Sigmoid colon (tissue), 6 donors: ENCODE measurements at regions not wholly inside any gene's neighbourhood (a gene's known extent, or its start where the extent isn't known, plus 50 kb on each side); places are given as distances from the start of the nearest gene placed in this dataset.
"Not testable (repeated sequence)": the region's sequence is repeated elsewhere in the genome, so short reads cannot be mapped to it uniquely, and the experiment has no call there.

Experiments
- DNase-seq: peaks from one replicate; pipeline ENCODE4 v3.0.0-alpha.2; 2019
- H3K27ac ChIP-seq, 4 donors: fragments of 200-600 bp; sonication (generic); one replicate each; pipeline ENCODE4 v1.5.1; 2016 to 2019; ENCODE audit warnings: mild to moderate bottlenecking in 1 of 4
- H3K27me3 ChIP-seq, 3 donors: fragments of 200-600 bp; sonication (generic); one replicate each; pipeline ENCODE4 v1.5.1; 2019; ENCODE audit warnings: mild to moderate bottlenecking in 1 of 3
- H3K36me3 ChIP-seq, 4 donors: fragments of 200-600 bp; sonication (generic); one replicate each; pipeline ENCODE4 v1.5.1; 2016 to 2019
- H3K4me1 ChIP-seq, 4 donors: fragments of 200-600 bp; sonication (generic); one replicate each; pipeline ENCODE4 v1.5.1; 2017 to 2019
- H3K4me3 ChIP-seq, 4 donors: fragments of 200-600 bp; sonication (generic); one replicate each; pipeline ENCODE4 v1.5.1; 2017 to 2019; ENCODE audit warnings: mild to moderate bottlenecking in 2 of 4, moderate library complexity in 1 of 4
- H3K9me3 ChIP-seq, 4 donors: fragments of 200-600 bp in 3 of 4; sonication (generic) in 3 of 4; one replicate each; pipeline versions ENCODE4 v1.5.1 to v1.6.1; 2013 to 2019
- EP300 ChIP-seq, 4 donors: sonication (generic); formaldehyde crosslinking; IDR thresholded peaks; one replicate each; pipeline ENCODE4 v1.6.1; 2017; ENCODE audit warnings: antibody characterized with exemption in 4 of 4
- POLR2A ChIP-seq, 2 donors: fragments of 450-650 bp; IDR thresholded peaks; one replicate each; pipeline ENCODE4 v1.6.1; 2016; ENCODE audit warnings: antibody characterized with exemption in 2 of 2, mild to moderate bottlenecking in 2 of 2, moderate library complexity in 2 of 2
- POLR2AphosphoS5 ChIP-seq, 4 donors: sonication (generic); formaldehyde crosslinking; IDR thresholded peaks; one replicate each; pipeline ENCODE4 v1.6.1; 2017; ENCODE audit warnings: antibody characterized with exemption in 4 of 4
- WGBS, 2 donors: extraction: QIAGEN DNeasy Blood & Tissue Kit; methylation state at CpG; one replicate each; pipeline ENCODE4 v1.1.7; 2013; 5-methylcytosine and 5-hydroxymethylcytosine counted together
- intact Hi-C: fragments of 100-400 bp; cut with DNase I; formaldehyde crosslinking; loops from one replicate; pipeline ENCODE4 v1.15.1; 2023
- TF ChIP-seq, protein P1 (sequence below), 4 experiments: fragments of 450-650 bp in 3 of 4; fragments of 200-600 bp in 1 of 4; IDR thresholded peaks; one replicate each; pipeline ENCODE4 v1.5.1; 2016 to 2019; ENCODE audit warnings: antibody characterized with exemption in 4 of 4, mild to moderate bottlenecking in 3 of 4, moderate library complexity in 2 of 4
- donor health status: healthy with polysubstance abuse.
- donor health status: healthy.

DNA sequence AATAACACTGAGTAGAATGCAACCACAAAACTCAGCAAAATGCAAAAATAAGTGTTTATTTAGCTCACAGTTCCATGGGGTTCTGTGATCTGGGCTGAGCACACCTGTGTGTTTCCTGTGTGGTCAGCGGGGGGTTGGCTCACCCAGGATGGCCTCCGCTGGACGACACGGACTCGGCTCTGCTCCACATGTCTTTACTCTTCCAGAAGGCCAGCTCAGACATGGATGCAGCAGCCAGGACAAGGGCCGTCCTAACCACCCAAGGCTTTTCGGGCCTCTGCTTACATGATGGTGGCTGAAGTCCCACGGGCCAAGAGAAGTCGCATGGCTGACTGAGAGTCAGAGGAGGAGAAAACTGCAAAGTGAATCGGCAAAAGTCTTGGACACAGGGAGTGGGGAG lies 153.5 kb upstream of the IRS2 start:
- intact Hi-C loops = loop anchor here (5.0 kb wide), 1 partner anchor 167 kb away; no protein-coding TSS in a partner anchor
- 88 to 94% methylated on average over 10 of the region's 10 CpGs for WGBS, 2 donors
- Histone ChIP-seq H3K36me3 (no peaks in the 10 kb centered on the region), H3K27me3 (no peaks in the 10 kb centered on the region), H3K4me1 (peaks cover 0 to 11% (median 0%) of the 10 kb centered on the region in 4 donors), H3K4me3 (no peak overlapping the region), H3K27ac (no peak overlapping the region), H3K9me3 (no peaks in the 10 kb centered on the region)
- no peak for TF ChIP-seq POLR2A (IDR thresholded peaks at IDR 0.05)
- TF ChIP-seq POLR2AphosphoS5 (IDR thresholded peaks at IDR 0.05) = no peak
- TF ChIP-seq, protein P1, sequence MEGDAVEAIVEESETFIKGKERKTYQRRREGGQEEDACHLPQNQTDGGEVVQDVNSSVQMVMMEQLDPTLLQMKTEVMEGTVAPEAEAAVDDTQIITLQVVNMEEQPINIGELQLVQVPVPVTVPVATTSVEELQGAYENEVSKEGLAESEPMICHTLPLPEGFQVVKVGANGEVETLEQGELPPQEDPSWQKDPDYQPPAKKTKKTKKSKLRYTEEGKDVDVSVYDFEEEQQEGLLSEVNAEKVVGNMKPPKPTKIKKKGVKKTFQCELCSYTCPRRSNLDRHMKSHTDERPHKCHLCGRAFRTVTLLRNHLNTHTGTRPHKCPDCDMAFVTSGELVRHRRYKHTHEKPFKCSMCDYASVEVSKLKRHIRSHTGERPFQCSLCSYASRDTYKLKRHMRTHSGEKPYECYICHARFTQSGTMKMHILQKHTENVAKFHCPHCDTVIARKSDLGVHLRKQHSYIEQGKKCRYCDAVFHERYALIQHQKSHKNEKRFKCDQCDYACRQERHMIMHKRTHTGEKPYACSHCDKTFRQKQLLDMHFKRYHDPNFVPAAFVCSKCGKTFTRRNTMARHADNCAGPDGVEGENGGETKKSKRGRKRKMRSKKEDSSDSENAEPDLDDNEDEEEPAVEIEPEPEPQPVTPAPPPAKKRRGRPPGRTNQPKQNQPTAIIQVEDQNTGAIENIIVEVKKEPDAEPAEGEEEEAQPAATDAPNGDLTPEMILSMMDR (IDR thresholded peaks at IDR 0.05) = no peak
- no peak for TF ChIP-seq EP300 (IDR thresholded peaks at IDR 0.05)
- no peak for DNase-seq

DNA sequence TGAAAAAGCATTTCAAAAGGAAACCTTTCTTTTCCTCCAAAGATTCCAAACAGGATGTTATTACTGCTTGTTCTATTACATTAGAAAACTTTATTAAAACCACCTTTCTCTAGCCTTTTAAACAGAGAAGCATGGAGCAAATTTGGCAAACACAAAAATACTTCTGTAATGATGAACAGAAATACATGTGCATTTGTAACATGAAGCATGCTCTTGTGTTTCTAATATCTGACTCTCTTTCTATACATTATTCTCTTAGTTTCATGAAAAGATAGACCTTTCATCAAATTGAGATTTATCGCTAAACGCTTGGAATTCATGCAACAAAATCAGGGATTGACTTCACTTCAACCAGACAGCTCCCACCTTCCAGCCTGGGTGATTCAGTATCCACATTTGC lies 152.8 kb upstream of the IRS2 start:
- WGBS, 2 donors = 97 to 98% methylated on average over 2 of the region's 2 CpGs

DNA sequence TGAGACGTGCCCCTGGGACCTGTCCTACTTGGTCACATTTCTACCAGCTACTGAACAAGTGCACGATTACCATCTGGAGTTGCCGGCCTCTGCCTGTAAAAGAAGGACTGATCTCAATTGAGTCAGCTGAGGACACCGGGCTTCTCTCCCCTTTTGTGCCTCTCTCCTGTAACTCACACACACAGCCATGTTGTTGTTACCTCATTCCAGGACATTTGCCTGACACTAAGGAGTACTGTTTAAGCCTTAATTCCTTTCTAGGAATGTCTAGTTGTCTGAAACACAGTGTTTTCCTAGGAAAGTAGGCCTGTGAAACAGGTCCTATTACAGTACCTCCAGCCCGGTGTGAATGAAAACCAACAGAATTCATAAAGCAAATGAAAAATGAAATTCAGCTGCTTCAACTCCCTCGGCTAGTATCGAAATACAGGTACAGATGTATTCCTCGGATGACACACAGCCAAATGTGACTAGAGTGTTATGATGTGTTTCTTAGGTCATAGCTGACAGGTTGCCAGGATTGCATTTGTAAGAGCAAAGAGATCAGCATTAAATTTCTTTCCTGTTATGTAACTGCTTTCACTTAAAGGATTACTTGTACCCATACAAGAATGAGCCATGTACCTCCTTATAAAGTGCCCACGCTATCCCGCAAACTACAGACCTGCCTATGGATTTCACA lies 152.0 kb upstream of the IRS2 start:
- H3K36me3 ChIP-seq = no peaks in the 10 kb centered on the region
- no peaks in the 10 kb centered on the region for H3K9me3 ChIP-seq
- DNase-seq = no peak
- no peak overlapping the region for H3K4me3 ChIP-seq
- H3K27me3 ChIP-seq = no peaks in the 10 kb centered on the region
- intact Hi-C loops = loop anchor here (5.0 kb wide), 1 partner anchor 169 kb away; no protein-coding TSS in a partner anchor
- H3K4me1 ChIP-seq = peaks cover 0 to 11% (median 0%) of the 10 kb centered on the region in 4 donors
- TF ChIP-seq POLR2A (IDR thresholded peaks at IDR 0.05) (no peak), POLR2AphosphoS5 (IDR thresholded peaks at IDR 0.05) (no peak), EP300 (IDR thresholded peaks at IDR 0.05) (no peak)
- peak overlapping the region in 3 of 4 donors; percentile 35 to 38 (median 36) for H3K27ac ChIP-seq
- 92 to 93% methylated on average over 10 of the region's 10 CpGs for WGBS, 2 donors

More for the DNA sequence above, 152.8 kb upstream of the IRS2 start:
- intact Hi-C loops = loop anchor here (5.0 kb wide), 1 partner anchor 168 kb away; no protein-coding TSS in a partner anchor
- TF ChIP-seq, protein P1 (IDR thresholded peaks at IDR 0.05) = no peak
- TF ChIP-seq POLR2A (IDR thresholded peaks at IDR 0.05) = no peak
- no peak for TF ChIP-seq POLR2AphosphoS5 (IDR thresholded peaks at IDR 0.05)
- no peak for TF ChIP-seq EP300 (IDR thresholded peaks at IDR 0.05)
- Histone ChIP-seq H3K9me3 (no peaks in the 10 kb centered on the region), H3K4me1 (peaks cover 0 to 11% (median 0%) of the 10 kb centered on the region in 4 donors), H3K27ac (peak overlapping the region in 3 of 4 donors; percentile 35 to 38 (median 36)), H3K36me3 (no peaks in the 10 kb centered on the region), H3K27me3 (no peaks in the 10 kb centered on the region), H3K4me3 (no peak overlapping the region)
- no peak for DNase-seq

GRCh38 chr13:109934520-109934919 lies 148.1 kb upstream of the IRS2 start:
- peaks cover 0 to 11% (median 0%) of the 10 kb centered on the region in 4 donors for H3K4me1 ChIP-seq
- H3K4me3 ChIP-seq, H3K9me3 ChIP-seq, DNase-seq, H3K36me3 ChIP-seq, intact Hi-C loops, H3K27me3 ChIP-seq, H3K27ac ChIP-seq: not testable (repeated sequence)
- WGBS, 2 donors = 92% methylated on average over 5 of the region's 5 CpGs

DNA sequence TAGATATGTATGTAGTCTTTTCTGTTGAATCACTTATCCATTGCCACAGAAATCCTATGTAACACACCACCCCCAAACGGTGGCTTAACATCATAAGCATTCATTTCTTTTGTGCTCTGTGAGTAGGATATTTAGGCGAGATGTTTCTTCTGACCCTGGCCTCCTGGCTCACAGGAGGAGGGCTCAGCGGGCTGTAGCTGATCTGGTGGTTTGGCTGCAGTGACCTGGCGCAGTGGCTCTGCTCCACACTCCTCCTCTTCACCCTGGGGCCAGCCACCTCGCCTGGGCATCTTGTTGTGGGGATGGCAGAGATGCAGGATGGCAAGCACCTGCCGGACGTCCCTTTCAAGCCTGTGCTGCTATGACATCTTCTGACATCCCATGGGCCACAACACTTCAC lies 147.1 kb upstream of the IRS2 start:
- Histone ChIP-seq H3K27me3 (no peaks in the 10 kb centered on the region), H3K27ac (no peak overlapping the region), H3K4me1 (peaks cover 0 to 6% (median 0%) of the 10 kb centered on the region in 4 donors), H3K36me3 (no peaks in the 10 kb centered on the region), H3K9me3 (no peaks in the 10 kb centered on the region), H3K4me3 (no peak overlapping the region)
- WGBS, 2 donors = 71 to 80% methylated on average over 7 of the region's 7 CpGs
- intact Hi-C loops = no loop called here
- no peak for TF ChIP-seq POLR2A (IDR thresholded peaks at IDR 0.05)
- TF ChIP-seq, protein P1 (IDR thresholded peaks at IDR 0.05) = no peak
- TF ChIP-seq EP300 (IDR thresholded peaks at IDR 0.05) = no peak
- TF ChIP-seq POLR2AphosphoS5 (IDR thresholded peaks at IDR 0.05) = no peak
- no peak for DNase-seq
